HEK293 (cell line): ENCODE measurements at regions not wholly inside any gene's neighbourhood (a gene's known extent, or its start where the extent isn't known, plus 50 kb on each side); places are given as distances from the start of the nearest gene placed in this dataset.

ENCODE experiments used
- CTCF ChIA-PET: fragments of 350-600 bp; formaldehyde crosslinking; extraction: SDS; loops from one replicate; lab custom pipeline; 2021; ENCODE audit warnings: antibody characterized with exemption; lab: Yijun Ruan, JAX
- POLR2A ChIA-PET: fragments of 300-600 bp; formaldehyde crosslinking; extraction: SDS; loops from one replicate; lab custom pipeline; 2020; ENCODE audit warnings: antibody characterized with exemption, inconsistent platforms; lab: Yijun Ruan, JAX
- H3K27ac ChIP-seq: fragments of 200-500 bp; sonication (Bioruptor generic); 2 replicates; pipeline ENCODE4 v1.5.1; 2014; ENCODE audit warnings: low read depth, low read length, control low read depth, inconsistent platforms; ENCODE audit errors: extremely low read depth
- H3K36me3 ChIP-seq, 2 experiments: fragments of 200-500 bp in 1 of 2; sonication (Bioruptor generic) in 1 of 2; 1 replicate in 1 of 2; 2 replicates in 1 of 2; pipeline ENCODE4 v1.5.1; 2014 to 2017; ENCODE audit warnings: inconsistent platforms in 2 of 2, low read length in 2 of 2; ENCODE audit not compliant: control insufficient read depth in 2 of 2, insufficient read depth in 1 of 2
- H3K4me1 ChIP-seq: fragments of 200-500 bp; sonication (Bioruptor generic); 2 replicates; pipeline ENCODE4 v1.5.1; 2014; ENCODE audit warnings: mild to moderate bottlenecking, low read length, inconsistent platforms; ENCODE audit not compliant: control insufficient read depth, insufficient read depth
- H3K4me3 ChIP-seq: 2 replicates; pipeline ENCODE4 v1.5.1; 2011; ENCODE audit warnings: low read depth, mild to moderate bottlenecking, control low read depth, low read length, moderate library complexity
- H3K9me3 ChIP-seq: fragments of 200-500 bp; sonication (Bioruptor generic); 2 replicates; pipeline ENCODE4 v1.5.1; 2014; ENCODE audit warnings: low read depth, low read length, inconsistent platforms; ENCODE audit not compliant: control insufficient read depth, insufficient read depth
- BCL11A ChIP-seq: fragments of 450-650 bp; formaldehyde crosslinking; IDR thresholded peaks from 2 replicates; pipeline ENCODE4 v1.5.1; 2016; ENCODE audit warnings: low read depth, missing biosample characterization, missing genetic modification characterization
- WT1 ChIP-seq: fragments of 450-650 bp; formaldehyde crosslinking; IDR thresholded peaks from 2 replicates; pipeline ENCODE4 v1.5.1; 2016; ENCODE audit warnings: missing biosample characterization, missing genetic modification characterization
- YY1 ChIP-seq: fragments of 450-650 bp; formaldehyde crosslinking; IDR thresholded peaks from 2 replicates; pipeline ENCODE4 v1.5.1; 2018; ENCODE audit warnings: missing biosample characterization, missing genetic modification characterization
- ZBTB1 ChIP-seq: fragments of 450-650 bp; formaldehyde crosslinking; IDR thresholded peaks from 2 replicates; pipeline ENCODE4 v1.5.1; 2016; ENCODE audit warnings: missing biosample characterization, missing genetic modification characterization
- ZBTB20 ChIP-seq: fragments of 450-650 bp; formaldehyde crosslinking; IDR thresholded peaks from 2 replicates; pipeline ENCODE4 v1.5.1; 2016; ENCODE audit warnings: missing biosample characterization, missing genetic modification characterization
- ZFP37 ChIP-seq: fragments of 450-650 bp; formaldehyde crosslinking; IDR thresholded peaks from 2 replicates; pipeline ENCODE4 v1.5.1; 2016; ENCODE audit warnings: missing biosample characterization, missing genetic modification characterization
- ZFP41 ChIP-seq: fragments of 450-650 bp; formaldehyde crosslinking; IDR thresholded peaks from 2 replicates; pipeline ENCODE4 v1.5.1; 2016; ENCODE audit warnings: missing biosample characterization, missing genetic modification characterization, borderline replicate concordance
- ZNF10 ChIP-seq: fragments of 450-650 bp; formaldehyde crosslinking; IDR thresholded peaks from 2 replicates; pipeline ENCODE4 v1.5.1; 2017; ENCODE audit warnings: missing biosample characterization, missing genetic modification characterization
- ZNF121 ChIP-seq: fragments of 450-650 bp; formaldehyde crosslinking; IDR thresholded peaks from 2 replicates; pipeline ENCODE4 v1.5.1; 2016; ENCODE audit warnings: missing biosample characterization, missing genetic modification characterization
- ZNF140 ChIP-seq: fragments of 450-650 bp; formaldehyde crosslinking; IDR thresholded peaks from 2 replicates; pipeline ENCODE4 v1.5.1; 2016; ENCODE audit warnings: missing biosample characterization, missing genetic modification characterization
- ZNF155 ChIP-seq: fragments of 450-650 bp; formaldehyde crosslinking; IDR thresholded peaks from 2 replicates; pipeline ENCODE4 v1.5.1; 2016; ENCODE audit warnings: missing biosample characterization, missing genetic modification characterization
- ZNF274 ChIP-seq, 2 experiments: fragments of 200-500 bp in 1 of 2; fragments of 450-650 bp in 1 of 2; sonication (Bioruptor generic) in 1 of 2; formaldehyde crosslinking in 1 of 2; IDR thresholded peaks; 2 replicates each; pipeline versions ENCODE4 v1.5.1 to v1.6.1; 2014 to 2016; ENCODE audit warnings: borderline replicate concordance in 1 of 2, inconsistent platforms in 1 of 2, low read length in 1 of 2, missing biosample characterization in 1 of 2, missing genetic modification characterization in 1 of 2
- ZNF302 ChIP-seq: fragments of 450-650 bp; formaldehyde crosslinking; IDR thresholded peaks from 2 replicates; pipeline ENCODE4 v1.5.1; 2016; ENCODE audit warnings: missing biosample characterization, missing genetic modification characterization, low read depth
- ZNF354C ChIP-seq: fragments of 450-650 bp; formaldehyde crosslinking; IDR thresholded peaks from 2 replicates; pipeline ENCODE4 v1.5.1; 2016; ENCODE audit warnings: missing biosample characterization, missing genetic modification characterization, low read depth, borderline replicate concordance
- ZNF529 ChIP-seq: fragments of 450-650 bp; formaldehyde crosslinking; IDR thresholded peaks from 2 replicates; pipeline ENCODE4 v1.5.1; 2017; ENCODE audit warnings: missing genetic modification characterization, missing biosample characterization; ENCODE audit not compliant: insufficient replicate concordance
- ZNF548 ChIP-seq: fragments of 450-650 bp; formaldehyde crosslinking; IDR thresholded peaks from 2 replicates; pipeline ENCODE4 v1.5.1; 2016; ENCODE audit warnings: missing biosample characterization, missing genetic modification characterization
- ZNF776 ChIP-seq: fragments of 450-650 bp; formaldehyde crosslinking; IDR thresholded peaks from 2 replicates; pipeline ENCODE4 v1.5.0; 2017; ENCODE audit warnings: missing biosample characterization, missing genetic modification characterization, borderline replicate concordance
- ZNF785 ChIP-seq: fragments of 450-650 bp; formaldehyde crosslinking; IDR thresholded peaks from 2 replicates; pipeline ENCODE4 v1.5.1; 2016; ENCODE audit warnings: missing biosample characterization, missing genetic modification characterization
- ZNF792 ChIP-seq: fragments of 450-650 bp; formaldehyde crosslinking; IDR thresholded peaks from 2 replicates; pipeline ENCODE4 v1.5.1; 2016; ENCODE audit warnings: missing biosample characterization, missing genetic modification characterization
- TF ChIP-seq, protein P1 (sequence below): fragments of 450-650 bp; formaldehyde crosslinking; IDR thresholded peaks from 2 replicates; pipeline ENCODE4 v1.5.1; 2017; ENCODE audit warnings: missing biosample characterization, missing genetic modification characterization
- TF ChIP-seq, protein P2 (sequence below): fragments of 450-650 bp; formaldehyde crosslinking; IDR thresholded peaks from 2 replicates; pipeline ENCODE4 v1.5.1; 2016; ENCODE audit warnings: missing biosample characterization, missing genetic modification characterization
- TF ChIP-seq, protein P3 (sequence below): fragments of 450-650 bp; formaldehyde crosslinking; IDR thresholded peaks from 2 replicates; pipeline ENCODE4 v1.5.1; 2016; ENCODE audit warnings: missing biosample characterization, missing genetic modification characterization
- TF ChIP-seq, protein P4 (sequence below): fragments of 450-650 bp; formaldehyde crosslinking; IDR thresholded peaks from 2 replicates; pipeline ENCODE4 v1.5.1; 2016; ENCODE audit warnings: missing biosample characterization, missing genetic modification characterization
- TF ChIP-seq, protein P5 (sequence below): fragments of 450-650 bp; formaldehyde crosslinking; IDR thresholded peaks from 2 replicates; pipeline ENCODE4; 2016; ENCODE audit warnings: missing biosample characterization, missing genetic modification characterization
- TF ChIP-seq, protein P6 (sequence below): IDR thresholded peaks from 2 replicates; pipeline ENCODE4 v1.6.1; 2011; ENCODE audit warnings: mild to moderate bottlenecking, low read depth, low read length, borderline replicate concordance

DNA sequence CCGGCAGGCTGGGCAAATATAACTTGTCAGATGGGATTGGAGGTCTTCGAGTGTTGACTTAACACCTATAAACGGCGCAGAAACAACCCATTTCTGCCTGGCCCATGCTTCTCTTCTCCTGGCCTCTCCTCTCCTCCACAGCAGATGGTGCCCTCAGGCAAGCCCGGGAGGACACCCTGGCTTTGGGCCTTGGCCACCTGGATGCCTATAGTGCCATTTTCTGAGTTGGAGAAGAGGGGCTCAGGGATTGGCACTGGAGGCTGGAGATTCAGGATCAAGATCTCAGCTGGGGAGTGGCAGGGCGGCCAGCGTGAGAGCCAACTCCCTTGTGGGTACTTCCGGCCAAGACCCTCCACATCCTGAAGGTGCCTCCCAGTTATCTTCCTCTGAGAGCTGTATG, 211.9 kb upstream of the PMEPA1 start (continued):
- TF ChIP-seq, protein P1, sequence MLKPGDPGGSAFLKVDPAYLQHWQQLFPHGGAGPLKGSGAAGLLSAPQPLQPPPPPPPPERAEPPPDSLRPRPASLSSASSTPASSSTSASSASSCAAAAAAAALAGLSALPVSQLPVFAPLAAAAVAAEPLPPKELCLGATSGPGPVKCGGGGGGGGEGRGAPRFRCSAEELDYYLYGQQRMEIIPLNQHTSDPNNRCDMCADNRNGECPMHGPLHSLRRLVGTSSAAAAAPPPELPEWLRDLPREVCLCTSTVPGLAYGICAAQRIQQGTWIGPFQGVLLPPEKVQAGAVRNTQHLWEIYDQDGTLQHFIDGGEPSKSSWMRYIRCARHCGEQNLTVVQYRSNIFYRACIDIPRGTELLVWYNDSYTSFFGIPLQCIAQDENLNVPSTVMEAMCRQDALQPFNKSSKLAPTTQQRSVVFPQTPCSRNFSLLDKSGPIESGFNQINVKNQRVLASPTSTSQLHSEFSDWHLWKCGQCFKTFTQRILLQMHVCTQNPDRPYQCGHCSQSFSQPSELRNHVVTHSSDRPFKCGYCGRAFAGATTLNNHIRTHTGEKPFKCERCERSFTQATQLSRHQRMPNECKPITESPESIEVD, result no peak
- no peak for TF ChIP-seq ZFP37 (tag by site-specific recombination)
- TF ChIP-seq, protein P2, sequence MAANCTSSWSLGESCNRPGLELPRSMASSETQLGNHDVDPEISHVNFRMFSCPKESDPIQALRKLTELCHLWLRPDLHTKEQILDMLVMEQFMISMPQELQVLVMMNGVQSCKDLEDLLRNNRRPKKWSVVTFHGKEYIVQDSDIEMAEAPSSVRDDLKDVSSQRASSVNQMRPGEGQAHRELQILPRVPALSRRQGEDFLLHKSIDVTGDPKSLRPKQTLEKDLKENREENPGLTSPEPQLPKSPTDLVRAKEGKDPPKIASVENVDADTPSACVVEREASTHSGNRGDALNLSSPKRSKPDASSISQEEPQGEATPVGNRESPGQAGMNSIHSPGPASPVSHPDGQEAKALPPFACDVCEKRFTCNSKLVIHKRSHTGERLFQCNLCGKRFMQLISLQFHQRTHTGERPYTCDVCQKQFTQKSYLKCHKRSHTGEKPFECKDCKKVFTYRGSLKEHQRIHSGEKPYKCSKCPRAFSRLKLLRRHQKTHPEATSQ (tag by site-specific recombination), result no peak
- TF ChIP-seq ZNF274 (IDR thresholded peaks at IDR 0.05; ENCODE audit: low read length), result no peak
- TF ChIP-seq ZNF274 (tag by site-specific recombination; IDR thresholded peaks at IDR 0.05; ENCODE audit: borderline replicate concordance), result no peak
- TF ChIP-seq ZFP41, result no peak
- TF ChIP-seq WT1 (tag by site-specific recombination), result no peak
- TF ChIP-seq ZNF529 (tag by site-specific recombination), result no peak
- TF ChIP-seq, protein P3, sequence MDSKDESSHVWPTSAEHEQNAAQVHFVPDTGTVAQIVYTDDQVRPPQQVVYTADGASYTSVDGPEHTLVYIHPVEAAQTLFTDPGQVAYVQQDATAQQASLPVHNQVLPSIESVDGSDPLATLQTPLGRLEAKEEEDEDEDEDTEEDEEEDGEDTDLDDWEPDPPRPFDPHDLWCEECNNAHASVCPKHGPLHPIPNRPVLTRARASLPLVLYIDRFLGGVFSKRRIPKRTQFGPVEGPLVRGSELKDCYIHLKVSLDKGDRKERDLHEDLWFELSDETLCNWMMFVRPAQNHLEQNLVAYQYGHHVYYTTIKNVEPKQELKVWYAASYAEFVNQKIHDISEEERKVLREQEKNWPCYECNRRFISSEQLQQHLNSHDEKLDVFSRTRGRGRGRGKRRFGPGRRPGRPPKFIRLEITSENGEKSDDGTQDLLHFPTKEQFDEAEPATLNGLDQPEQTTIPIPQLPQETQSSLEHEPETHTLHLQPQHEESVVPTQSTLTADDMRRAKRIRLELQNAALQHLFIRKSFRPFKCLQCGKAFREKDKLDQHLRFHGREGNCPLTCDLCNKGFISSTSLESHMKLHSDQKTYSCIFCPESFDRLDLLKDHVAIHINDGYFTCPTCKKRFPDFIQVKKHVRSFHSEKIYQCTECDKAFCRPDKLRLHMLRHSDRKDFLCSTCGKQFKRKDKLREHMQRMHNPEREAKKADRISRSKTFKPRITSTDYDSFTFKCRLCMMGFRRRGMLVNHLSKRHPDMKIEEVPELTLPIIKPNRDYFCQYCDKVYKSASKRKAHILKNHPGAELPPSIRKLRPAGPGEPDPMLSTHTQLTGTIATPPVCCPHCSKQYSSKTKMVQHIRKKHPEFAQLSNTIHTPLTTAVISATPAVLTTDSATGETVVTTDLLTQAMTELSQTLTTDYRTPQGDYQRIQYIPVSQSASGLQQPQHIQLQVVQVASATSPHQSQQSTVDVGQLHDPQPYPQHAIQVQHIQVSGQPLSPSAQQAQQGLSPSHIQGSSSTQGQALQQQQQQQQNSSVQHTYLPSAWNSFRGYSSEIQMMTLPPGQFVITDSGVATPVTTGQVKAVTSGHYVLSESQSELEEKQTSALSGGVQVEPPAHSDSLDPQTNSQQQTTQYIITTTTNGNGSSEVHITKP (tag by site-specific recombination), result no peak
- TF ChIP-seq, protein P4, sequence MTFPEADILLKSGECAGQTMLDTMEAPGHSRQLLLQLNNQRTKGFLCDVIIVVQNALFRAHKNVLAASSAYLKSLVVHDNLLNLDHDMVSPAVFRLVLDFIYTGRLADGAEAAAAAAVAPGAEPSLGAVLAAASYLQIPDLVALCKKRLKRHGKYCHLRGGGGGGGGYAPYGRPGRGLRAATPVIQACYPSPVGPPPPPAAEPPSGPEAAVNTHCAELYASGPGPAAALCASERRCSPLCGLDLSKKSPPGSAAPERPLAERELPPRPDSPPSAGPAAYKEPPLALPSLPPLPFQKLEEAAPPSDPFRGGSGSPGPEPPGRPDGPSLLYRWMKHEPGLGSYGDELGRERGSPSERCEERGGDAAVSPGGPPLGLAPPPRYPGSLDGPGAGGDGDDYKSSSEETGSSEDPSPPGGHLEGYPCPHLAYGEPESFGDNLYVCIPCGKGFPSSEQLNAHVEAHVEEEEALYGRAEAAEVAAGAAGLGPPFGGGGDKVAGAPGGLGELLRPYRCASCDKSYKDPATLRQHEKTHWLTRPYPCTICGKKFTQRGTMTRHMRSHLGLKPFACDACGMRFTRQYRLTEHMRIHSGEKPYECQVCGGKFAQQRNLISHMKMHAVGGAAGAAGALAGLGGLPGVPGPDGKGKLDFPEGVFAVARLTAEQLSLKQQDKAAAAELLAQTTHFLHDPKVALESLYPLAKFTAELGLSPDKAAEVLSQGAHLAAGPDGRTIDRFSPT (tag by site-specific recombination), result no peak
- TF ChIP-seq ZNF776, result no peak
- TF ChIP-seq, all 188 proteins: peak for 0

DNA sequence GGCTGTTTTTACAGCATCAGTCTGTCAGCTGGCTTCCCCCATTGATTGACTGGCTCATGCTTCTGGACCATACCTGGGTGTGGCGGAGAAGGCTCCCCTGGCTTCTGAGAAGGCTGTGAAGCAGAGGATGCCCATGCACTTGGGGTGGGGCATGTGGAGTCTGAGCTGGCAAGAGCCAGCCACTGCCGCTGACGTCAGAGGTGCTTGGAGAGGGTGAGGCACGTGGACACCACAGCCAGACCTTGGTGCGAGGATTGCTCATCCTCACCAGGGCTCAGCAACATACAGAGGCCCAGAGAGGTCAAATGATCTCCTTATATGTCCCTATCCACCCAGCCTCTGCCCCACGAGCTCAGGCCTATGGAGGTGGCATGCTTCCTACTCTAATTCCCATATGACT, 211.2 kb upstream of the PMEPA1 start:
- no peaks in the 10 kb centered on the region for H3K36me3 ChIP-seq
- CTCF ChIA-PET, result no interaction called here
- TF ChIP-seq ZBTB20 (no peak), ZNF302 (tag by site-specific recombination) (no peak), ZNF140 (tag by site-specific recombination) (no peak), ZNF792 (no peak), ZNF121 (tag by site-specific recombination) (no peak), BCL11A (tag by site-specific recombination) (no peak), ZNF155 (tag by site-specific recombination) (no peak), ZNF548 (tag by site-specific recombination) (no peak), ZNF785 (tag by site-specific recombination) (no peak), ZNF10 (tag by site-specific recombination) (no peak), ZBTB1 (tag by site-specific recombination) (no peak), ZNF354C (tag by site-specific recombination) (no peak), ZFP37 (tag by site-specific recombination) (no peak), YY1 (no peak)
- TF ChIP-seq, protein P2 (tag by site-specific recombination), result no peak
- TF ChIP-seq, protein P5, sequence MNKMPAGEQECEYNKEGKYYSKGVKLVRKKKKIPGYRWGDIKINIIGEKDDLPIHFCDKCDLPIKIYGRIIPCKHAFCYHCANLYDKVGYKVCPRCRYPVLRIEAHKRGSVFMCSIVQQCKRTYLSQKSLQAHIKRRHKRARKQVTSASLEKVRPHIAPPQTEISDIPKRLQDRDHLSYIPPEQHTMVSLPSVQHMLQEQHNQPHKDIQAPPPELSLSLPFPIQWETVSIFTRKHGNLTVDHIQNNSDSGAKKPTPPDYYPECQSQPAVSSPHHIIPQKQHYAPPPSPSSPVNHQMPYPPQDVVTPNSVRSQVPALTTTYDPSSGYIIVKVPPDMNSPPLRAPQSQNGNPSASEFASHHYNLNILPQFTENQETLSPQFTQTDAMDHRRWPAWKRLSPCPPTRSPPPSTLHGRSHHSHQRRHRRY (tag by site-specific recombination), result no peak
- TF ChIP-seq, protein P6, sequence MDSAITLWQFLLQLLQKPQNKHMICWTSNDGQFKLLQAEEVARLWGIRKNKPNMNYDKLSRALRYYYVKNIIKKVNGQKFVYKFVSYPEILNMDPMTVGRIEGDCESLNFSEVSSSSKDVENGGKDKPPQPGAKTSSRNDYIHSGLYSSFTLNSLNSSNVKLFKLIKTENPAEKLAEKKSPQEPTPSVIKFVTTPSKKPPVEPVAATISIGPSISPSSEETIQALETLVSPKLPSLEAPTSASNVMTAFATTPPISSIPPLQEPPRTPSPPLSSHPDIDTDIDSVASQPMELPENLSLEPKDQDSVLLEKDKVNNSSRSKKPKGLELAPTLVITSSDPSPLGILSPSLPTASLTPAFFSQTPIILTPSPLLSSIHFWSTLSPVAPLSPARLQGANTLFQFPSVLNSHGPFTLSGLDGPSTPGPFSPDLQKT, result no peak

More for the DNA sequence above, 211.2 kb upstream of the PMEPA1 start:
- POLR2A ChIA-PET, result no interaction called here
- Histone ChIP-seq H3K9me3 (no peaks in the 10 kb centered on the region), H3K4me1 (no peaks in the 10 kb centered on the region), H3K4me3 (no peak overlapping the region), H3K27ac (no peak overlapping the region)
